ENCODE measurements at regions not wholly inside any gene's neighbourhood (a gene's known extent, or its start where the extent isn't known, plus 50 kb on each side); places are given as distances from the start of the nearest gene placed in this dataset.

GRCh38 chr2:150924878-150925277, 336.8 kb downstream of the RBM43 start:
- dilution Hi-C loops (cut with MboI; ENCODE audit: extremely low pct_ligation_motif_present, low sequenced_read_pairs) (no loop called here), intact Hi-C loops (cut with micrococcal nuclease) (no loop called here)
- no peak overlapping the region for H3K4me2 ChIP-seq (ENCODE audit: insufficient read depth, low read length)
- no peaks in the 10 kb centered on the region for H3K36me3 ChIP-seq (ENCODE audit: control insufficient read depth in 2 of 2, extremely low read depth in 1 of 2, insufficient read depth in 2 of 2, low read length in 2 of 2)
- no peak overlapping the region for H2AFZ ChIP-seq (ENCODE audit: low read depth, low read length)
- H3K4me3 ChIP-seq (replicated peaks in 1 of 3; ENCODE audit: insufficient read depth in 1 of 3, low read depth in 1 of 3, low read length in 3 of 3): no peak overlapping the region
- no peaks in the 10 kb centered on the region for H3K9me1 ChIP-seq (replicated peaks; ENCODE audit: control insufficient read depth, extremely low read depth, insufficient read depth, low read length)
- CTCF ChIA-PET: interaction anchor here (1.2 to 3.0 kb wide), 4 partner anchors 10 to 127 kb away, joined by 4 to 13 read pairs (median 6); no protein-coding TSS in a partner anchor
- H3K27ac ChIP-seq (ENCODE audit: insufficient read depth, low read depth, low read length): no peak overlapping the region
- no peaks in the 10 kb centered on the region for H3K4me1 ChIP-seq (ENCODE audit: control insufficient read depth, extremely low read depth, insufficient read depth, low read length)
- no peaks in the 10 kb centered on the region for H3K9me3 ChIP-seq (replicated peaks; ENCODE audit: control insufficient read depth, insufficient read depth, low read length)
- TF ChIP-seq FOS (IDR thresholded peaks at IDR 0.05; ENCODE audit: borderline replicate concordance, insufficient read depth, low read length): no peak
- no peak for TF ChIP-seq POLR2AphosphoS5 (IDR thresholded peaks at IDR 0.05; ENCODE audit: insufficient read depth, low read depth, low read length)
- no peak for TF ChIP-seq MYC (IDR thresholded peaks at IDR 0.05; ENCODE audit: low read depth, low read length)
- no peak for TF ChIP-seq EZH2 (IDR thresholded peaks at IDR 0.05; ENCODE audit: borderline replicate concordance, low read depth, low read length, severe bottlenecking)
- no peak for TF ChIP-seq GATA2 (IDR thresholded peaks at IDR 0.05; ENCODE audit: insufficient read depth, insufficient read length, low read depth, low read length)
- TF ChIP-seq JUN (IDR thresholded peaks at IDR 0.05; ENCODE audit: borderline replicate concordance, insufficient read depth, insufficient read length, low read depth): no peak
- no peak for TF ChIP-seq CTCF (IDR thresholded peaks at IDR 0.05; ENCODE audit: extremely low read depth in 1 of 2, insufficient read depth in 1 of 2, low read depth in 1 of 2, low read length in 2 of 2)
- no peak for TF ChIP-seq POLR2A (IDR thresholded peaks at IDR 0.05; ENCODE audit: low read depth, low read length)
- TF ChIP-seq MAX (IDR thresholded peaks at IDR 0.05; ENCODE audit: insufficient read depth, insufficient read length): no peak
- FAIRE-seq (no peak), DNase-seq (ENCODE audit: low read depth, low spot score) (no peak)
- no peak overlapping the region for H3K9ac ChIP-seq (replicated peaks; ENCODE audit: extremely low read depth, insufficient read depth, low read length)
- H4K20me1 ChIP-seq (replicated peaks; ENCODE audit: control insufficient read depth, extremely low read depth, insufficient read depth, low read length): no peaks in the 10 kb centered on the region
- H3K79me2 ChIP-seq (ENCODE audit: control insufficient read depth, insufficient read depth, low read length): no peaks in the 10 kb centered on the region
- H3K27me3 ChIP-seq (ENCODE audit: control insufficient read depth in 2 of 2, insufficient read depth in 2 of 2, low read length in 2 of 2): no peaks in the 10 kb centered on the region
- POLR2A ChIA-PET: no interaction called here
- BruUV-seq (replicated peaks): no TSS peak

Data from endothelial cell of umbilical vein (primary cell).